ENCODE measurements at regions not wholly inside any gene's neighbourhood (a gene's known extent, or its start where the extent isn't known, plus 50 kb on each side); places are given as distances from the start of the nearest gene placed in this dataset.
"Not testable (repeated sequence)": the region's sequence is repeated elsewhere in the genome, so short reads cannot be mapped to it uniquely, and the experiment has no call there.

DNA sequence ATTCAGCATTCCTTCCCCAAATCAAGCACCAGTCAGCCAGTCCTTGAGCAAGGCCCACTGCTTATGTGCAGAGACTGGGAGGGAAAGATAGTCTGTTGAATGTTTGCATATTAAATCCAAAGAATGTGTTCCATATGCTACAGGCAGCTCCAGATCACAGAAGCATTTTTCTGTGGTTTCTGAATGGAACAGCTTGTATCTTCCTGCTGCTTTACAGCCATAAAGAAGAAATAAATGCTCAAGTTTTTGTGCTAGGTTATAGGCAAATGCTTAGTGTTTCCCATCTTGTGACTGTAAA lies 310.3 kb downstream of the TRIM36 start:
- POLR2A ChIA-PET (ENCODE audit: low non-redundant PET): no interaction called here
- TF ChIP-seq, protein P1, sequence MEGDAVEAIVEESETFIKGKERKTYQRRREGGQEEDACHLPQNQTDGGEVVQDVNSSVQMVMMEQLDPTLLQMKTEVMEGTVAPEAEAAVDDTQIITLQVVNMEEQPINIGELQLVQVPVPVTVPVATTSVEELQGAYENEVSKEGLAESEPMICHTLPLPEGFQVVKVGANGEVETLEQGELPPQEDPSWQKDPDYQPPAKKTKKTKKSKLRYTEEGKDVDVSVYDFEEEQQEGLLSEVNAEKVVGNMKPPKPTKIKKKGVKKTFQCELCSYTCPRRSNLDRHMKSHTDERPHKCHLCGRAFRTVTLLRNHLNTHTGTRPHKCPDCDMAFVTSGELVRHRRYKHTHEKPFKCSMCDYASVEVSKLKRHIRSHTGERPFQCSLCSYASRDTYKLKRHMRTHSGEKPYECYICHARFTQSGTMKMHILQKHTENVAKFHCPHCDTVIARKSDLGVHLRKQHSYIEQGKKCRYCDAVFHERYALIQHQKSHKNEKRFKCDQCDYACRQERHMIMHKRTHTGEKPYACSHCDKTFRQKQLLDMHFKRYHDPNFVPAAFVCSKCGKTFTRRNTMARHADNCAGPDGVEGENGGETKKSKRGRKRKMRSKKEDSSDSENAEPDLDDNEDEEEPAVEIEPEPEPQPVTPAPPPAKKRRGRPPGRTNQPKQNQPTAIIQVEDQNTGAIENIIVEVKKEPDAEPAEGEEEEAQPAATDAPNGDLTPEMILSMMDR (conservative IDR thresholded peaks at IDR 0.05; ENCODE audit: low read depth): no peak
- no peak for DNase-seq (ENCODE audit: low spot score)
- CTCF ChIA-PET: interaction anchor here (0.7 kb wide), 1 partner anchor 70 kb away, joined by 3 read pairs; no protein-coding TSS in a partner anchor
- no peak overlapping the region for H3K27ac ChIP-seq

DNA sequence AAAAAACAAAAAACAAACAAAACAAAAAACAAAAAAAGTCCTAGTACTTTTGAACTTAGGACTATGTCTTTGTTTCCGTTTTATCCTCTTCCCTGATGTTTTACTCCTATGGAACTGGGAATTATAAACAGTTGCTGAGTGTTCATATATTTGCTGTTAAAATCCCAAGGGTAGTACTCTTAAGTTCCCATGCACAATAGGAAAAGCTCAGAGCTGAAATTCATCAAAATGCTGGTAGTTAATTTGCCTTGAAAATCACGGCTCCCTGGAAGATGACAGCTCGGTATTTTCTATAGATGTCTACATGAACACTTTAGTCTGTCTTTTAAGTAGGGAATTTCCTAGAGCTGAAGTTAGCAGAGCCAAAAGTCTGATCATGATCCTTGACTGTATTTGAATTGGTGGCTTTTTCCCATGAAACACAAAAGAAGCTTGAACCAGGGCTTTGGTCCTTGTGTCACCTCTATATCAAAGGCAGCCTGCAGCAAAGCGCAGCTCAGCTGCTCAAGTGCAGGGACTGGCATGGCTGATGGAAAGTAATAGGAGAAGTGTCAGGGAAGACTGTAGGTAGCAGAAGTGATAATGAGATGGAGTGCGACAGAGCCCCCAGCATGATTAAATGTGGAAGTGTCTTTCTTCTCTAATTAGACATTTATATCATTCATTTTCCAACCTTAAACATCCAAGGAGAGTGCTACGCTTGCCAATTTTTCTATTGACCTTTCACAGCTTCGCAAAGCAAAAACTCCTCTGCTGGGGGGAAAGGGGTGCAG lies 310.9 kb downstream of the TRIM36 start:
- no peak overlapping the region for H3K27ac ChIP-seq
- CTCF ChIA-PET: interaction anchor here (0.7 kb wide), 1 partner anchor 70 kb away, joined by 3 read pairs; no protein-coding TSS in a partner anchor
- POLR2A ChIA-PET (ENCODE audit: low non-redundant PET): no interaction called here
- no peak for DNase-seq (ENCODE audit: low spot score)
- TF ChIP-seq, protein P1 (conservative IDR thresholded peaks at IDR 0.05; ENCODE audit: low read depth): no peak

DNA sequence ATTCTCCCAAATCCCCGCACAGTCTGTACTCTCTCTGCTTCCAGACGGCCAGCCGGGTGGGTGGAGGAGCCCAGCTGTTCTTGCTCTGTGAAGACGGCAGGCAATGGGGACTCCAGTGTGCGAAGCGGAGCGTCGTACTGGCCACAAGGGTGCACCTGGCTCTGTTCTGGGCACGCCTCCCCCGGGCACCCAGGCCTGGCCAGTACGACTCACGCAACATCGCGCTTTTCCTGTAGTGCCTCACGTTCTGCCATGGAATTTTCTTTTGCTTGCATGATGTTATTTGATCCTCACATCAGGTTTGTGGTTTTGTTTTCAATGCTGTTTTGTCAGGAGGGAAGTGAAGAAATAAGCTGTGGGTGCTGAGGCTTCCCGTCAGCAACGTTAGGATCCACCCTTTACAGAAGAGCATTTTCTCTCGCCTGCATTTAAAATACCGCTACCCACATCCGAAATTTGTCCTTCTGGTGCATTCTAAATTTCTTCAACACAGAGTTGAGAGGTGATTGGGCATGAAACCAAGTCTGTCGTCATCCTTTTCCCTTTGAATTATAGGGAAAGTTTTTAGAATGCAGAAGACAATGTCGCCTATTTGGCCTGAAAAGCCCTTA lies 311.7 kb downstream of the TRIM36 start:
- DNase-seq (ENCODE audit: low spot score): no peak
- CTCF ChIA-PET: no interaction called here

DNA sequence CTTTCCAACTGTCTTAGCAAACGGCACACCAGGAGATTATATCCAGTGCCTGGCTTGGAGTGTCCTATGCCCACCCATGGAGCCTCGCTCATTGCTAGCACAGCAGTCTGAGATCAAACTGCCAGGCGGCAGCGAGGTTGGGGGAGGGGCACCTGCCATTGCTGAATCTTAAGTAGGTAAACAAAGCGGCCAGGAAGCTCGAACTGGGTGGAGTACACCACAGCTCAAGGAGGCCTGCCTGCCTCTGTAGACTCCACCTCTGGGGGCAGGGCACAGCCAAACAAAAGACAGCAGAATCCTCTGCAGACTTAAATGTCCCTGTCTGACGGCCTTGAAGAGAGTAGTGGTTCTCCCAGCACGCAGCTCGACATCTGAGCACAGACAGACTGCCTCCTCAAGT lies 325.0 kb downstream of the TRIM36 start:
- POLR2A ChIA-PET (ENCODE audit: low non-redundant PET); CTCF ChIA-PET: not testable (repeated sequence)

More for the DNA sequence above, 311.7 kb downstream of the TRIM36 start:
- POLR2A ChIA-PET (ENCODE audit: low non-redundant PET): no interaction called here
- no peak overlapping the region for H3K27ac ChIP-seq
- TF ChIP-seq, protein P1 (conservative IDR thresholded peaks at IDR 0.05; ENCODE audit: low read depth): no peak

DNA sequence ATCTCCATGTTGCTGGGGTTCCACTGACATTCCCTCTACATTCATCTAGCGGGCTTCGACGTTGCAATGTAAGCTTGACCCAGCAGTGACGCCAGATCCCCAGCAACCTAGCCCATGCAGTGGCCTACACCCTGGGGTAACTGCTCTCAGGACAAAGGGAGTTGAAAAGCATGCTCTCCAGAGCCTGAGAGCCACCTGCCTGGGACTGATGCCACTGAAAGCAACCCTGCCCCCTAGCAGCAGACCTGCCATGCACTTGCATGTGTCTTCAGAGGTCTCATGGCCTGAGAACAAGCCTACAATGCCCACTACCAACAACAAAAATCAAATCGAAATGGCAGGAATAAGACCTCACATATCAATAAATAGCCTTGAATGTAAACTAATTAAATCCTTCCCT lies 330.3 kb downstream of the TRIM36 start:
- ChIA-PET CTCF (interaction anchor here (0.7 kb wide), 1 partner anchor 463 kb away, joined by 3 read pairs; no protein-coding TSS in a partner anchor), POLR2A (ENCODE audit: low non-redundant PET) (no interaction called here)
- no peak overlapping the region for H3K27ac ChIP-seq
- DNase-seq (ENCODE audit: low spot score): no peak
- TF ChIP-seq, protein P1 (conservative IDR thresholded peaks at IDR 0.05; ENCODE audit: low read depth): no peak

More for the DNA sequence above, 325.0 kb downstream of the TRIM36 start:
- DNase-seq (ENCODE audit: low spot score); H3K27ac ChIP-seq: not testable (repeated sequence)

DNA sequence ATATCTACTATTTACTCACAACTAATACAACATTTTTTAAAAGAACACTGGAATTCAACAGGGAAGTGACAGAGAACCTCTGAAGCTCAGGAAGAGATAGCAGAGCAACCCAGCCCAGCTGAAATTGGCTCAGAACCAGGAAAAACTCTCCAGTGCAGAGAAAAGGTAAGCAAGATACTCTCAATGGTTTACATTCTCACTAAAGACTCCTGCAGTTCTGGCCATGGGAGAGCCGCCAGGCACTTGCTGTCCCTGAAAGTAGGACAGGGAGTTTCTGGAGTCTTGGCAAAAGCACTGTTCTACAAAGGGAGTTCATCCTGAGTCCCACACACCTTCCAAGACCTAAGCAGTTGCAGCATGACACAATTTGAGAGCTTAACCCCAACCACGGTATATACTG lies 330.8 kb downstream of the TRIM36 start:
- TF ChIP-seq, protein P1 (conservative IDR thresholded peaks at IDR 0.05; ENCODE audit: low read depth): no peak

DNA sequence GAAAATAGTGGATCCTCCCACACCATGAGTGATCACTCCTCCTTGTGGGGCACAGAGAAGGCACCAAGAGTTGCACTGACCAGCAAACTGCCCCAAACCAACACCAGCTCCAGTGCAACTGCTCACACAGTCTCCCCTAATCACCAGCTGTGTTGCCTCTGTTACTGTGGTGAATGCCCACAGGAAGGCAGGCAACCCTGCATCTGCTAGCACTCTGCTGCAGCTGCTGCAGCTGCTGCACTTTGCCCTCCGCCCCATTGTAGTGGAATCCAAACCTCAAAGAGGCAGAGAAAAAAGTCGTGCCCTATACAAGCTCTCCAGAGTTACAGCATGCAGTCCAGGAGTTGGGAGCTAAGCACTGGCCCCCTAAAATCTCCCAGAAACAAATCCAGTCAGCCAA lies 339.6 kb downstream of the TRIM36 start:
- DNase-seq (ENCODE audit: low spot score): no peak
- ChIA-PET POLR2A (ENCODE audit: low non-redundant PET) (no interaction called here), CTCF (no interaction called here)
- TF ChIP-seq, protein P1 (conservative IDR thresholded peaks at IDR 0.05; ENCODE audit: low read depth): no peak
- H3K27ac ChIP-seq: no peak overlapping the region

More for the DNA sequence above, 330.8 kb downstream of the TRIM36 start:
- DNase-seq (ENCODE audit: low spot score): no peak
- CTCF ChIA-PET: interaction anchor here (0.7 kb wide), 1 partner anchor 462 kb away, joined by 3 read pairs; no protein-coding TSS in a partner anchor
- POLR2A ChIA-PET (ENCODE audit: low non-redundant PET): no interaction called here
- no peak overlapping the region for H3K27ac ChIP-seq
